ENCODE measurements at regions not wholly inside any gene's neighbourhood (a gene's known extent, or its start where the extent isn't known, plus 50 kb on each side); places are given as distances from the start of the nearest gene placed in this dataset.

- TF ChIP-seq, protein P1, sequence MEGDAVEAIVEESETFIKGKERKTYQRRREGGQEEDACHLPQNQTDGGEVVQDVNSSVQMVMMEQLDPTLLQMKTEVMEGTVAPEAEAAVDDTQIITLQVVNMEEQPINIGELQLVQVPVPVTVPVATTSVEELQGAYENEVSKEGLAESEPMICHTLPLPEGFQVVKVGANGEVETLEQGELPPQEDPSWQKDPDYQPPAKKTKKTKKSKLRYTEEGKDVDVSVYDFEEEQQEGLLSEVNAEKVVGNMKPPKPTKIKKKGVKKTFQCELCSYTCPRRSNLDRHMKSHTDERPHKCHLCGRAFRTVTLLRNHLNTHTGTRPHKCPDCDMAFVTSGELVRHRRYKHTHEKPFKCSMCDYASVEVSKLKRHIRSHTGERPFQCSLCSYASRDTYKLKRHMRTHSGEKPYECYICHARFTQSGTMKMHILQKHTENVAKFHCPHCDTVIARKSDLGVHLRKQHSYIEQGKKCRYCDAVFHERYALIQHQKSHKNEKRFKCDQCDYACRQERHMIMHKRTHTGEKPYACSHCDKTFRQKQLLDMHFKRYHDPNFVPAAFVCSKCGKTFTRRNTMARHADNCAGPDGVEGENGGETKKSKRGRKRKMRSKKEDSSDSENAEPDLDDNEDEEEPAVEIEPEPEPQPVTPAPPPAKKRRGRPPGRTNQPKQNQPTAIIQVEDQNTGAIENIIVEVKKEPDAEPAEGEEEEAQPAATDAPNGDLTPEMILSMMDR (IDR thresholded peaks at IDR 0.05; ENCODE audit: control extremely low read depth in 1 of 3, insufficient read depth in 1 of 3, low read depth in 1 of 3, low read length in 3 of 3) = peak; percentile 87 to 97 (median 88)
- TF ChIP-seq SAP30 (IDR thresholded peaks at IDR 0.05; ENCODE audit: insufficient read depth, insufficient replicate concordance, low read length) (no peak), NRF1 (IDR thresholded peaks at IDR 0.05; ENCODE audit: low read depth, low read length) (no peak), NANOG (IDR thresholded peaks at IDR 0.05; ENCODE audit: insufficient read depth, low read depth, low read length, poor library complexity, severe bottlenecking) (no peak), KDM4A (IDR thresholded peaks at IDR 0.05; ENCODE audit: low read depth, low read length, severe bottlenecking) (peak; percentile 94), SIRT6 (IDR thresholded peaks at IDR 0.05; ENCODE audit: low read length) (no peak), RNF2 (IDR thresholded peaks at IDR 0.05; ENCODE audit: borderline replicate concordance, low read depth, low read length, missing control alignments, poor library complexity, severe bottlenecking) (no peak), CHD2 (IDR thresholded peaks at IDR 0.05; ENCODE audit: low read length) (0 out of 2 replicates have a peak, but pooled peaks have one; percentile 16), RXRA (IDR thresholded peaks at IDR 0.05; ENCODE audit: insufficient read depth, low read depth, low read length) (peak; percentile 71; the same call in 1 of the 2 replicates), FOSL1 (IDR thresholded peaks at IDR 0.05; ENCODE audit: insufficient read depth, low read depth, low read length) (no peak)
- TF ChIP-seq, protein P2, sequence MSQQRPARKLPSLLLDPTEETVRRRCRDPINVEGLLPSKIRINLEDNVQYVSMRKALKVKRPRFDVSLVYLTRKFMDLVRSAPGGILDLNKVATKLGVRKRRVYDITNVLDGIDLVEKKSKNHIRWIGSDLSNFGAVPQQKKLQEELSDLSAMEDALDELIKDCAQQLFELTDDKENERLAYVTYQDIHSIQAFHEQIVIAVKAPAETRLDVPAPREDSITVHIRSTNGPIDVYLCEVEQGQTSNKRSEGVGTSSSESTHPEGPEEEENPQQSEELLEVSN (IDR thresholded peaks at IDR 0.05) = peak; percentile 100
Measured at GRCh38 chr6:13873288-13874190, 51.2 kb upstream of the RNF182 start (continued).
